ENCODE measurements at regions not wholly inside any gene's neighbourhood (a gene's known extent, or its start where the extent isn't known, plus 50 kb on each side); places are given as distances from the start of the nearest gene placed in this dataset.

- Histone ChIP-seq H3K4me3 (no peak overlapping the region), H3K27ac (no peak overlapping the region)
- DNase-seq (ENCODE audit: low spot score), result no peak
- TF ChIP-seq CTCF (IDR thresholded peaks at IDR 0.05), result no peak
Observed at GRCh38 chr12:46711756-46712155, 114.0 kb downstream of the SLC38A4 start.

- Histone ChIP-seq H3K4me3 (no peak overlapping the region), H3K27ac (no peak overlapping the region)
- no peak for TF ChIP-seq CTCF (IDR thresholded peaks at IDR 0.05)
- no peak for DNase-seq (ENCODE audit: low spot score)
Observed at GRCh38 chr12:46710125-46710743, 115.6 kb downstream of the SLC38A4 start.

GRCh38 chr12:46702581-46703344 is 123.0 kb downstream of the SLC38A4 start:
- Histone ChIP-seq H3K4me3 (no peak overlapping the region), H3K27ac (no peak overlapping the region)
- no peak for TF ChIP-seq CTCF (IDR thresholded peaks at IDR 0.05)
- no peak for DNase-seq (ENCODE audit: low spot score)

GRCh38 chr12:46701356-46701755 is 124.4 kb downstream of the SLC38A4 start:
- no peak for DNase-seq (ENCODE audit: low spot score)
- TF ChIP-seq CTCF (IDR thresholded peaks at IDR 0.05), result no peak
- no peak overlapping the region for H3K4me3 ChIP-seq
- H3K27ac ChIP-seq, result no peak overlapping the region

GRCh38 chr12:46699986-46700385 is 125.8 kb downstream of the SLC38A4 start:
- Histone ChIP-seq H3K27ac (no peak overlapping the region), H3K4me3 (no peak overlapping the region)
- no peak for TF ChIP-seq CTCF (IDR thresholded peaks at IDR 0.05)
- DNase-seq (ENCODE audit: low spot score), result no peak

GRCh38 chr12:46698003-46698402 is 127.8 kb downstream of the SLC38A4 start:
- Histone ChIP-seq H3K4me3 (no peak overlapping the region), H3K27ac (no peak overlapping the region)
- no peak for TF ChIP-seq CTCF (IDR thresholded peaks at IDR 0.05)
- DNase-seq (ENCODE audit: low spot score), result no peak

GRCh38 chr12:46693518-46693917 is 132.3 kb downstream of the SLC38A4 start:
- TF ChIP-seq CTCF (IDR thresholded peaks at IDR 0.05), result no peak
- Histone ChIP-seq H3K27ac (no peak overlapping the region), H3K4me3 (no peak overlapping the region)
- no peak for DNase-seq (ENCODE audit: low spot score)

Measured in coronary artery (tissue), 2 donors.